BE2C (cell line): ENCODE measurements at regions not wholly inside any gene's neighbourhood (a gene's known extent, or its start where the extent isn't known, plus 50 kb on each side); places are given as distances from the start of the nearest gene placed in this dataset.

Experiments used
- DNase-seq: peaks from one replicate; pipeline ENCODE4 v3.0.0-alpha.2; 2020
- H3K27me3 ChIP-seq: fragments of 250-450 bp; sonication (Bioruptor Pico); 2 replicates; pipeline ENCODE4 v1.5.1; 2020; ENCODE audit warnings: mild to moderate bottlenecking
- H3K36me3 ChIP-seq: fragments of 250-450 bp; sonication (Bioruptor Pico); 2 replicates; pipeline ENCODE4 v1.5.1; 2020; ENCODE audit warnings: mild to moderate bottlenecking
- H3K4me1 ChIP-seq: fragments of 250-450 bp; sonication (Bioruptor Pico); 2 replicates; pipeline ENCODE4 v1.5.1; 2020
- H3K4me3 ChIP-seq: 2 replicates; pipeline ENCODE4 v1.5.1; 2011; ENCODE audit warnings: low read depth, low read length
- H3K9me3 ChIP-seq: fragments of 250-450 bp; sonication (Bioruptor Pico); 2 replicates; pipeline ENCODE4 v1.5.1; 2020
- TF ChIP-seq, protein P1 (sequence below): IDR thresholded peaks from 2 replicates; pipeline ENCODE4 v1.5.1; 2012; ENCODE audit warnings: mild to moderate bottlenecking, low read depth, low read length

- DNase-seq: no peak
- Histone ChIP-seq H3K4me3 (no peak overlapping the region), H3K27me3 (no peaks in the 10 kb centered on the region), H3K9me3 (no peaks in the 10 kb centered on the region), H3K4me1 (no peaks in the 10 kb centered on the region), H3K36me3 (no peaks in the 10 kb centered on the region)
- TF ChIP-seq, protein P1, sequence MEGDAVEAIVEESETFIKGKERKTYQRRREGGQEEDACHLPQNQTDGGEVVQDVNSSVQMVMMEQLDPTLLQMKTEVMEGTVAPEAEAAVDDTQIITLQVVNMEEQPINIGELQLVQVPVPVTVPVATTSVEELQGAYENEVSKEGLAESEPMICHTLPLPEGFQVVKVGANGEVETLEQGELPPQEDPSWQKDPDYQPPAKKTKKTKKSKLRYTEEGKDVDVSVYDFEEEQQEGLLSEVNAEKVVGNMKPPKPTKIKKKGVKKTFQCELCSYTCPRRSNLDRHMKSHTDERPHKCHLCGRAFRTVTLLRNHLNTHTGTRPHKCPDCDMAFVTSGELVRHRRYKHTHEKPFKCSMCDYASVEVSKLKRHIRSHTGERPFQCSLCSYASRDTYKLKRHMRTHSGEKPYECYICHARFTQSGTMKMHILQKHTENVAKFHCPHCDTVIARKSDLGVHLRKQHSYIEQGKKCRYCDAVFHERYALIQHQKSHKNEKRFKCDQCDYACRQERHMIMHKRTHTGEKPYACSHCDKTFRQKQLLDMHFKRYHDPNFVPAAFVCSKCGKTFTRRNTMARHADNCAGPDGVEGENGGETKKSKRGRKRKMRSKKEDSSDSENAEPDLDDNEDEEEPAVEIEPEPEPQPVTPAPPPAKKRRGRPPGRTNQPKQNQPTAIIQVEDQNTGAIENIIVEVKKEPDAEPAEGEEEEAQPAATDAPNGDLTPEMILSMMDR: no peak
Measured at GRCh38 chr11:37762079-37762478, 1164.0 kb upstream of the RAG2 start.

- no peak for DNase-seq
- Histone ChIP-seq H3K4me3 (no peak overlapping the region), H3K36me3 (no peaks in the 10 kb centered on the region), H3K4me1 (no peaks in the 10 kb centered on the region), H3K9me3 (no peaks in the 10 kb centered on the region), H3K27me3 (no peaks in the 10 kb centered on the region)
- TF ChIP-seq, protein P1: no peak
Measured at GRCh38 chr11:37755521-37755920, 1157.5 kb upstream of the RAG2 start.

- TF ChIP-seq, protein P1: no peak
Measured at GRCh38 chr11:37748641-37749040, 1150.6 kb upstream of the RAG2 start.

DNA sequence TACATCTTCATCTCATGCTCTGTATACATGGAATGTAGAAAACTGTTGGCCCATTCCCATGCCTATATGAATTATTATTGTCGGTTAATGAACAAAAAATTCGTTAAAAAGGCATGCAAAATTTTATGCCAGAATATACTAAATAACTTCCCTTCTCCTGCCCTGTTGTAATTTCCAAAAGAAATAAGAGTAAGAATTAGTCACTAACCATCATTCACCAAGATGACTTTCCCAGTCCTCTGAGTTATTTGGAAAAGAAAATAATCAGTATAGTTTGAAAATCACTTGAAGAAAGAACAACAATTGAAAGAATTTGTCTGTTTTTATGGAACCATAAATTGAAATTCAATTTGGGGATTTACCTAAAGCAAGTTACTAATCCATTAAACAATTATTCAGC is 1149.1 kb upstream of the RAG2 start:
- TF ChIP-seq, protein P1: no peak
- H3K4me1 ChIP-seq: no peaks in the 10 kb centered on the region
- H3K36me3 ChIP-seq: no peaks in the 10 kb centered on the region
- H3K27me3 ChIP-seq: no peaks in the 10 kb centered on the region
- H3K9me3 ChIP-seq: no peaks in the 10 kb centered on the region
- no peak for DNase-seq
- no peak overlapping the region for H3K4me3 ChIP-seq

More at GRCh38 chr11:37748641-37749040, 1150.6 kb upstream of the RAG2 start:
- no peak for DNase-seq
- H3K36me3 ChIP-seq: no peaks in the 10 kb centered on the region
- H3K4me1 ChIP-seq: no peaks in the 10 kb centered on the region
- H3K9me3 ChIP-seq: no peaks in the 10 kb centered on the region
- H3K27me3 ChIP-seq: no peaks in the 10 kb centered on the region
- H3K4me3 ChIP-seq: no peak overlapping the region

- H3K27me3 ChIP-seq: no peaks in the 10 kb centered on the region
- no peaks in the 10 kb centered on the region for H3K4me1 ChIP-seq
- H3K9me3 ChIP-seq: no peaks in the 10 kb centered on the region
Measured at GRCh38 chr11:37727371-37727770, 1129.3 kb upstream of the RAG2 start.

GRCh38 chr11:37724315-37724714 is 1126.3 kb upstream of the RAG2 start:
- TF ChIP-seq, protein P1: no peak
- no peak overlapping the region for H3K4me3 ChIP-seq

More at GRCh38 chr11:37727371-37727770, 1129.3 kb upstream of the RAG2 start:
- TF ChIP-seq, protein P1: no peak
- Histone ChIP-seq H3K4me3 (no peak overlapping the region), H3K36me3 (no peaks in the 10 kb centered on the region)
- no peak for DNase-seq

More at GRCh38 chr11:37724315-37724714, 1126.3 kb upstream of the RAG2 start:
- no peaks in the 10 kb centered on the region for H3K9me3 ChIP-seq
- H3K4me1 ChIP-seq: no peaks in the 10 kb centered on the region
- H3K36me3 ChIP-seq: no peaks in the 10 kb centered on the region
- no peak for DNase-seq
- H3K27me3 ChIP-seq: no peaks in the 10 kb centered on the region
